D341Med (cell line): ENCODE measurements at regions not wholly inside any gene's neighbourhood (a gene's known extent, or its start where the extent isn't known, plus 50 kb on each side); places are given as distances from the start of the nearest gene placed in this dataset.

Experiments
- DNase-seq: peaks from one replicate; pipeline ENCODE4 v3.0.0; 2012; ENCODE audit warnings: low spot score

DNA sequence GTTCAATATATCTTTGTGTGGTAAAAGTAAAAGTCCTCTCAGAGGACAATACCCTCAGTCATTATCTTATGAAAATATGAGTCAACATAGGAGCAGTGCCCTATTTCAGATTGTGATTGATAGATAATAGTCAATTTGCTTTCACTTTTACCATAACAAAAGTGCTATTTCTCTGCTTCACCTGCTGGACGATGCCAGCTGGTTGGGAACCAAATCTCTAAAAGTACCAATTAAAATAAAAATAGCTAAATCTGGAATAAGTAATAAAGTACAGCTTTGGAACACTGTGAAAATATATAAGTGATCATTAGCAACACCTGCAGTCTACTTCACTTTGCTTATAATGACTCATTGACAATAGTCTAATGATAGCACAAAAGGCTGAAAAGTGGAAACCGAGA is 390.3 kb upstream of the AGTR1 start:
- DNase-seq, result no peak

DNA sequence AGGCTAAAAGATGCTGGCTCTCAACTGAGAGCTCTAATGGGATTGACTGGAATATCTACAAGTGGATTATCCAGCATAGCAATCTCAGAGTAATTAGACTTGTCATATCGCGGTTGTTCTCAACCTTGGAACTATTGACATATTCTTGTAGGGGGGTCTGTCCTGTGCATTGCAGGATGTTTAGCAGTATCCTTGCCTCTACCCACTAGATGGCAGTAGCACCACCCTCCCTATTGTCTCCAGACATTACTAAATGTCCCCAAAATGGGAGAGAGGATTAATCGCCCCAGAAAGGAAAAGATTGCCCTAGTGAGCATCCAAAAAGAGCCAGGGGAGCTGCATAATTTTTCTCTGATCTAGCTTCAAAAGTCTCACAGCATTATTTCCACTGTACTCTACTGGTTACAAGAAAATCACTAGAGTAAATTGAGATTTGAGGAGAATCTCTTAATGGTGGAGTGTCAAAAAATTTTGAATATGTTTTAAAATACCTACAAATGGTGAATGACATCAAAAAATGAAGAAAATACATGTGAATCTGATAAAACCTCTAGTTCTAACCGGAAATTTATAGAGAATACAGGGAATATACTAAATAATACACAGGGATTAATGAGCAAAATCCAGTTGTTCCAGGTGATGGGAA is 388.2 kb upstream of the AGTR1 start:
- DNase-seq, result peak; percentile 37

GRCh38 chr3:148315756-148316155 is 381.9 kb upstream of the AGTR1 start:
- DNase-seq, result no peak

DNA sequence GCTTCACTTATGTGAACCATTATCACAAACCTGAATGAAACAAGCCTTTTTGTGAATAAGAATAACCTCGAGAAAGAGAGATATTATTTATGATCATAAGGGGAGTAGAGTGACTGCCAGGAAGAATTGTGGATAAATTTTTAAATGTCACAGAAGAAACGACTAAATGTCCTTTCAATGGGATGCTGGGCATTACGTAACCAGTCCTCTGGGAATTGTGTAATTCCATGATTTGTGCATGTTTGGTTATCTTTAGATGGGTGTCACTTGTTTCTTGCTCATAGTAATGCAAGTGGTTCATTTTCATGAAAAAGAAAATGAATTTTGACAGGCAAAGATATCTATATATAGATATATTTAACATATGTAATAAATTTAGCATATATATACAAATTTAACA is 379.5 kb upstream of the AGTR1 start:
- DNase-seq, result no peak

GRCh38 chr3:148319161-148319915 is 378.4 kb upstream of the AGTR1 start:
- no peak for DNase-seq

GRCh38 chr3:148319960-148320359 is 377.7 kb upstream of the AGTR1 start:
- no peak for DNase-seq

- no peak for DNase-seq
These were observed 368.0 kb upstream of the AGTR1 start for GRCh38 chr3:148329481-148330235.

DNA sequence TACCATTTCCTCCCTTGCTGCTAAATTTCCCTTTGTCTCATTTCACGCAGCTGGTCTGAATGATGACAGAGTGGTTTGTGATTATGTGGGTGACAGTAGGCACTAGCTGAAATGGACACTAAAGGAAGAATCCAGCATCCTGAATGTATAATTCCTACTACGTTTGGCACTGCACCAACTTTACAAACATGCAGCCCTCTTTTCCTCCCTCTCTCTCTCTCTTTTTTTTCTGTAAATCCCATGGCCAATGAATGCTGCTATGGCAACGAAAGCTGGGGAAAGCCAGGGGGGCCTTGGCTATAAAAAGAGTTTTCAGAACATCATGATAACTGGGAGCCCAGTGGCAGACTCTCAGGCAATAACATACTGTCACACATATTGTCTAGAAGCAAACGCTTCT is 367.2 kb upstream of the AGTR1 start:
- DNase-seq, result no peak

GRCh38 chr3:148331081-148331846 is 366.4 kb upstream of the AGTR1 start:
- DNase-seq, result no peak

- DNase-seq, result no peak
These were observed 365.2 kb upstream of the AGTR1 start for GRCh38 chr3:148332509-148332908.

DNA sequence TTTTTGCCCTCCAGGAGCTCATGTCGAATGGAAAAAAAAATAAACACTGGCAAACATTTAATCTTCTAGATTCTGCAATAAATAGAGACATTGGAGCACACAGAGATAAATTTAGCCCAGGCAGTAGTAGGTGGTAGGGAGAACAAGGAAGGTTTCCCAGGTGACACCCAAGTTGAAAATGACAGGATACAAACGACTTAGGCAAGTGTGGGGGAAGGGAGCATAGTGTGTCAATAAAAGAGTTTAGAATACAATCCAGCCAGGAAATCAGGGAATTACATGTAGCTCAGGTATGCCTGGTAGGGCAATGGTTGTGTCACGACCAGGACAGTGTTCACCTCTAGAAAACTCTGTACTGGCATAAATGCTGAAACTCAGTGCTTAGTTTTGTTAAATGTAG is 364.6 kb upstream of the AGTR1 start:
- no peak for DNase-seq

DNA sequence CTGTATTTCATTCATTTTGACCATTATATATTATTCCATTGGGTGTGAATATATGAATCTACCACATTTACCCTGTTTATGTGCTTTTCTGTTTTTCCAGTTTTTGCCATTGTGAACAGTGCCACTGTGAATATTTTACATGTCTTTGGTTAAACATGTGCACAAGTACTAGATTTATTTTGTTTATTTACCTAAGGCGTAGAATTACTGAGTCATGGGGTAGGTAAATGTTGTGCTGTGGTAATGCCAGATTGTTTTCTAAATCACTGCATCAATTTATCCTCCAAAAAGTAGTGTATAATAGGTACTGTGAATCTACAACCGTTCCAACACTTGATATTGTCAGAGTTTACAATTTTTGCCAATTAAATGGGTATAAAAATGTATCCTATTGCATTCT is 362.1 kb upstream of the AGTR1 start:
- DNase-seq, result no peak

- no peak for DNase-seq
These were observed 354.3 kb upstream of the AGTR1 start for GRCh38 chr3:148343416-148343815.

DNA sequence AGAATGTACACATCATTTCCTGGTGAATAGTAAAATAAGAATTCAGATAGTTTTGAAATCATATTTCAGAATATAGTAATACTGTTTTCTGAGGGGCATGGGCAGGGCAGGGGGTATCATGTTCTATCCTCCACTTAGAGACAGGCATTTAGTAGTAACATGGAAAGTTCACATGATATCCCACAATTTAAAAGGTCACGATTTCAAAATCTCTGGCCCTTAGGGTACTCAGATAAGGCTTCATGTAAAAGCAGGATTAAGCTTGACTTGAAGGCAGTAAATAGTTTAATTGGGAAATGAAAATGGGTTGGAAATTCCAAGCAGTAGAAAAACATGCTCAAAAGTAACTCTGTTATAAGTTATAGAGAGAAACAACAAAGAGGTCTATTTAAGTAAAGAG is 353.2 kb upstream of the AGTR1 start:
- no peak for DNase-seq

- no peak for DNase-seq
These were observed 337.7 kb upstream of the AGTR1 start for GRCh38 chr3:148360051-148360450.

- DNase-seq, result peak; percentile 14
These were observed 330.8 kb upstream of the AGTR1 start for GRCh38 chr3:148366743-148367410.

DNA sequence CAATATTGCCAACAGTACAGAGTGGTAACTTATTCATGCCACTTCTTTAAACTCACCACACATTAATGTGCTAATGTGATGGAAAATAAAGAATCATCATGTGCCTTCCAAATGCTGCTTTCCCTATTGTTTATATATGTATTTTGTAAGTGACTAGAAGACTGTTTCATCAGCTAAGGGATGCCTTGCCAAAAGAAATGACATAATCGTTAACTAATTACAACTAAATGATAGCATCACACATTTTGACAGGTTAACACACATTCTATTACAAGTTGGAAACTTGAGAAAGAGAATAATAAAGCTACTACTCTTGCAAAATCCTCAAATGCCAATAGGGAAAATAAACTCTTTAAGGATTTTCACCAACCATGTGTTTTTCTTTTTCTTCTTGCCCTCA is 329.9 kb upstream of the AGTR1 start:
- no peak for DNase-seq

DNA sequence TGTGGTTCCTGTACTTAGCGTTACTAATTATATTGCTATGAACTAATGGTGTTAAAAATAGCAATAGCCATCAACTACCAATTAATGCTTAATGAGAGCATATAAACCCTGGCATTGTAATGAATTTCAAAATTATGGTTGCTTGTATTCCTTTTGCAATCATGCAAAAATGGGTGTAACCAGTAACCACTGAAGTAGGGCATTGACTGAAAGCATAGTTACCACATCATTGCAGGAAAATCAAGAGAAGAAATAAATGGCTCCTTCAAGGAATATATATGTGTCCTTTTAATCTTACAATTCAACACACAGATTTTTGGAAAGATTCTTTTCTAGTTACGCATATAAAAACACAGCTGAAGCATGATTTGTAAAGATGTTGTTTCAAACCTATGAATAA is 328.3 kb upstream of the AGTR1 start:
- no peak for DNase-seq

DNA sequence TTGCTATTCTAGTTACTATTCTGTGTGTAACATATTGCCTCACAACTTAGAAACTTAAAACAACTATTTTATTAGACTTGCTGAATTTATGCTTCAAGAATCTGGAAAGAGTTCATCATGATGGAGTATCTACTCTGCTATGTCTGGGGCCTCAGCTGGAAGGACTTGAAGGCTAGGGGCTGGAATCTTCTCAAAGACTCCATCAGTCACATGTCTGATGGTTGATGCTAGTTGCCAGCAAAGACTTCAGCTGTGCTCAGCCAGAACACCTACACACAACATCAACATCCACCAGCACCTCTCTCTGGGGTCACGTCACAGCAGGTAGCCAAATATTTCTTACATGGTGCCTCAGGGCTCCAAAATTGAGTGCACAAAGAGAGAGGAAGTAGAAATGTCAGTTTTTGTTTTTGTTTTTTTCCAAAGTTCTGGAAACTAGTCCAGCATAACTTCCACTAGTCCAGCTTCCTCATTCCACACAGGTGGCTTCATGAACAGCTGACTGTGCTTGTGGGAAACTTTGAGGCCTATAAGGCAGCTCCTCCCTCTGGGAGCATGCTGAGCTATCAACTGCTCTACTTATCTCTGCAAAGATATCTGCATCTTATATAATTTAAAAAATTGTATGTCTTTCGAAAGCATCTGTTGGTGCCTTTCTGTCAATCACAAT is 325.4 kb upstream of the AGTR1 start:
- no peak for DNase-seq

GRCh38 chr3:148373961-148374360 is 323.7 kb upstream of the AGTR1 start:
- no peak for DNase-seq

GRCh38 chr3:148379763-148380382 is 317.8 kb upstream of the AGTR1 start:
- peak; percentile 30 for DNase-seq
